ENCODE measurements at regions not wholly inside any gene's neighbourhood (a gene's known extent, or its start where the extent isn't known, plus 50 kb on each side); places are given as distances from the start of the nearest gene placed in this dataset.

DNA sequence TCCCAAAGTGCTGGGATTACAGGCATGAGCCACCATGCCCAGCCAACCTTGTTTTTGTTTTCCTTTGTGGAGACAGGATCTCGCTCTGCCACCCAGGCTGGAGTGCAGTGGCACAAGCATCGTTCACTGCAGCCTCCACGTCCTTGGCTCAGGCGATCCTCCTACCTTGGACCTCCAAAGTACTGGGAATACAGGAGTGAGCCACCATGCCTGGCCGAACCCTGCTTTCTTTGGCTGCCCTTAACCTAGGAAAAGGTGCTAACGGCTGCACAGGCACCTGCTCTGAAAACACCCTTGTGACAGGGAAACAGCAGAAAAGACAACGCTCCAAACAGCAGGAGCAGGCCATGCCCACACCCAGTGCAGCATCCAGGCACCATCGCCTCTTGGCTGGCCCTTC, 71.9 kb downstream of the OAT start:
- DNase-seq (ENCODE audit: low read depth in 3 of 3, low spot score in 2 of 3) = no peak

DNA sequence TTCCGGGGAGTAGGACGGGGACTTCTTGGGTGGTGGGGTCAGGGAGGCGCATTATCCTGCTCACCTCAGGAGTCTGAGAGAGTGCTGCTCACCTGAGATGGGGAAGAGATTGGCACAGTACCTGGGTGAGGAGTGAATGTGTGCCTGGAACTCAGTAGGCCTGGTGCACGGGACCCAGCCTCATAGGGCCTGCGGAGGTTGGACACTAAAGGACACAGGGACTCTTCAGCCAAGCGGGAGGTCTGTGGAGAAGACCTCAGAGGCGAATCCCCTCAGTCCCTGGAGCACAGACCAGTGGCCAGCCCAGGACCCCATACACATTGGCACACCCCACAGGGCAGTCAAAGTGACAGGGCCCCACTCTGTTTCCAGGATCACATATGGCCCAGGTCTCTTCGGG, 73.2 kb downstream of the OAT start:
- no peak for DNase-seq (ENCODE audit: low read depth in 3 of 3, low spot score in 2 of 3)

DNA sequence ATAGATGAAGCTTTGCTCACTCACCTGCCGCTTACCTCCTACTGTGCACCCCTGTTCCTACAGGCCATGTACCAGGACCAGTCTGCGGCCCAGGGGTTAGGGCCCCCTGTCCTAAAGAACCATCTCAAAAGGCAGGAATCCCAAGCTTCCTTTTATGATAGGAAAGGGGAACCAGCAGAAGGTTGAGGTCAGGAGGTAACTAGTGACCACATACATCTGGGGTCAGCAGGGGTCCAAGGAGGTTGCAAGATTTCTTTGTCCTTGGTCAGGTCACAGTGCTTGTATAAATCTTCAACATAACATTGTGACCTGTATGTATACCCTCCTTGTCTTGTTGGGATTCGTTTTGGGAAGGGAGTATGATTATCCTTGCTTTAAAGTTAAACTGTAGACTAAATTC, 73.8 kb downstream of the OAT start:
- no peak for DNase-seq (ENCODE audit: low read depth in 3 of 3, low spot score in 2 of 3)

DNA sequence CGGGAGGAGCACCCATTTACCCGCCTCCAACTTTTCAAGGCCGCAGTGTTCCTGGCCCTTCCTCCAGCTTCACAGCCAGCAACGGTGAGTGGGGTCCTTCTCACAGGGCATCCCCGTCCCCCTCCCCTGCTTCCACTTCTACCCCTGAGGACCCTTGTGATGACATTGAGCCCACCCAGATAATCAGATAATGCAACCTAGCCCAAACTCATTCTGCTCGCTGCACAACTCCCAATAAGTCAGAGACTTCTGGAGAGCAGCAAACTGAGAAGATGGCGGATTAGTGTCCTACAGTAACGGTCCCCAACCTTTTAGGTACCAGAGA, 74.5 kb downstream of the OAT start:
- no peak for DNase-seq (ENCODE audit: low read depth in 3 of 3, low spot score in 2 of 3)

DNA sequence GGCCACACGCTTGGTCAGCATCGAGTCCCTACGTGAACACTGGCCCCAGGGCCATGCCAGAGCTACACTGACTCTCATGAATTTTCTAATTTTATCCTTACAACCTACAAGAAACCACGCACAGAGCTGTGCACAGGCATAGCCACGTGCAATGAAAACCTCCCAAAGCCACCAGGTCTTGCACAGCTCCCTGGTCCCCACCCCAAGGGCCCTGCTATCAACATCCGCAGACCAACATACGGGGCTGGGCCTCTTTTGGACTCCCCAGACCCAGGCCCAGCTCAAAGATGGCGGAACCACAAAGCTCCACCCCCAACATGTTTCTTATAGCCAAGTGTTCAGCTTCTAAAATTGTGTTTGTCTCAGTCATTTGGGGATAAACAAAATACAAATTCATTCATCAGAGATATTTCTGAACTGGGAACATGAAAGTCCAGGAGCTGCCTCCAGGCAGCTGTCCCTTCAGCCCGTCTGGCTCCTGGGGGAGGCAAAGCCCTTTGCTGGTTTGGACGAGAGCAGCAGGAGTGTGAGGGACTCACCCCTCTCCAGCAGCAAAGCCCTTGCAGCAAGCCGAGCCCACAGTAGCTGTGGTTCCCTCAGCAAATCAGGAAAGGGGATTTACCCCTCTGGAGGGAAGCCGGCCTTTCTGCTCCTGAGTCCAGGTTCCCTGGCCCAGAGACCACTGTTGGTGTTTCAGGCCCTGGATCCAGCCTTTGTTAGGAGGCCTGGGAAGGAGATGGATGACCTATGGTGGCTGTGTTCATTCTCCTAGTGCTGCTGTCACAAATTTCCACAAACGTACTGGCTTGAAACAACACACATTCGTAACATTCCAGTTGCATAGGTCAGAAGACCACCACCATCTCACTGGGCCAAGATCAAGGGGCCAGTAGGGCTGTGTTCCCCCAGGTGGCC, 75.1 kb downstream of the OAT start:
- no peak for DNase-seq (ENCODE audit: low read depth in 3 of 3, low spot score in 2 of 3)

DNA sequence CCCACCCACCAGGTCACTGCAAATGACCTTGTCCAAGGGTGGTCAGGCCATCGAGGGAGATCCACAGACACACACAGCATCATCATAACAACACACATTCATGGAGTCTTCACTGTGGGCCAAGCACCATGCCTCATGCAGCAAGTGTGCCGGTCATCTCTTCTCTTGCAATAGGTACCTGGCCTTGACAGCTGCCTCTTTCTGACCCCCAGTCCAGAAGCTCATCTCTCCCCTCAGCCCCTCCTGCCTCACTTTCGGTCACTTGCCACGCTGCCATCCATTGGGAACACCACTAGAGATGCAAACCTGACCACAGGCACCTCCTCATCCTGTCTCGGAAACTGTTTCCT, 75.9 kb downstream of the OAT start:
- DNase-seq (ENCODE audit: low read depth in 3 of 3, low spot score in 2 of 3) = no peak

DNA sequence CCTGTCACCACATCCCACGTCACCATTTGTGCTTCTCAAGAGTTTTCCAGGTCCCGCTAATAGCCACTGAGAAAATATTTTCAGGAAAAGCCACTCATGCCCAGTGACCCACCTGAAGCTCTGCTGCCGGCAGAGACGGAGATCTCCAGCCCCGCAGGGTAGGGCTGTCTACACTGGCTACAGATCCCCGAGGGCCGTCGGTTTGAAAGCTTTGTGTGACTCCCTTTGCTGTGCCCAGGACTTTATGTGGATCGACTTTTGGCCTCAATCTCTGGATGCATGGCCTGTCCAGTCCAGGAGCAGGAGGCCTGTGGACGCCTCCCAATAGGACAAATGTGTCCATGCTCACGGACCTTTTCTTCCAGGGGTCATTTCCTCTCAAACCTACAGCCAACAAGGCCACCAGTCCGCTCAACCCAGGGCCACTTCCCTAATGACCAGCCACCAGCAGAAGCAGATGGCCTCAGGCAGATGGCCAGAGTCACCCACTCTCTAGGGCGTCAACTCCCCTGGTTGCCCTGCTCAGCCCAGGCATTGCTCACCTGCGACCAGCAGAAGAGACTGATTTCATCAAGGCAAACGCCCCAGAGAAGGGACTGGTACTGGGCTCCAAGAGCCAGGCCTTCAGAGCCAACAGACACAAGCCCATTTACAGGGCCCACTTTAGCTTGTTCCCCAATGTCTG, 76.4 kb downstream of the OAT start:
- no peak for DNase-seq (ENCODE audit: low read depth in 3 of 3, low spot score in 2 of 3)

DNA sequence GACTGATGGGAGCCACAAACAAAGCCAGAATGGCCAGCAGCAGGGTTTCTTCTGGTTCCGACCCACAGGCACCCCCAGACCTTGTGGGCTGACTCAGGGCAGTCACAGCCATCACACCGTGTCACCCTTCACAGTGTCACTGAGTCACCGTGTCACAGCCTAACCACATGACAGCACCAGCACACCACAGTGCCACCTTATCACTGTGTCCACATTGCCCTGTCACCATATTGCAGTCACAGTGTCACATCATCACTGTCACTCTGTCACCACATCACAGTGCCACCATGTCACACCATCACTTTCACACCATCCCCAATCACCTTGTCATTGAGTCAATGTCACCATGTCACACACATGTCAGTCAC, 77.0 kb downstream of the OAT start:
- DNase-seq (ENCODE audit: low read depth in 3 of 3, low spot score in 2 of 3) = no peak

DNA sequence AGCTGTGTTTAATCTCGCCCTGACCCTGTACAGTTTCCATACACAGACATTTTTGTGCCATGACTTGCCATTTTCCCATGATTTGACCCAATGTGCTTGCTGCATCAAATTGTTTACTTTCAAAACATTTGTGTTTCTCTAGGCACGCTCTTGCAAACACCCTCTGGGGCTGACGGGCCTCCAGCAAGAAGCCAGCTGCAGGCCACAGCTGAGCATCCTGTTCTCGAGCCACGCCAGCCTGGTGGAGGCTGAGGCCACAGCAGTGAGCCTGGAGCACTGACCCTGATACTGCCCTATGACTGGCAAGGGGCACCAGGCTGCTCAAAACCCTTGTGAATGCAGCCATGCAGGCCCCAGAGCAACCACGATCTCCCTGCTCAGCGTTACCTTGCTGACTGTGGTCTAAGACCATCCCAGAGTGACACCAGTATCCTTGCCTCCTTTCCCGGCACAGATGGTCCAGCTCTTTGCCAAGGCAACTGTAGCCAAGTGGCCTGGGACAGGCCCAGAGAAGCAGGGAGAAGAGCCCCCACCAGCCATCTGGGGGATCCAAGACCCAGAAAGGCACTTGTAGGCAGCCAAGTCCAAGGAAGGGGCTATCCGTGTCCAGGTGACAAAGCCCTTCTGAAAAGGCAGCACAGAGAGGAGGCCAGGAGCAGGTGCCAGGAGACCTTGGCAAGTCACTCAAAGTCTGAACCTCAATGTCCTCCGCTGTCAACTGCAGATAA, 78.5 kb downstream of the OAT start:
- peak in 1 of 3 donors; percentile 20 for DNase-seq (ENCODE audit: low read depth in 3 of 3, low spot score in 2 of 3)

DNA sequence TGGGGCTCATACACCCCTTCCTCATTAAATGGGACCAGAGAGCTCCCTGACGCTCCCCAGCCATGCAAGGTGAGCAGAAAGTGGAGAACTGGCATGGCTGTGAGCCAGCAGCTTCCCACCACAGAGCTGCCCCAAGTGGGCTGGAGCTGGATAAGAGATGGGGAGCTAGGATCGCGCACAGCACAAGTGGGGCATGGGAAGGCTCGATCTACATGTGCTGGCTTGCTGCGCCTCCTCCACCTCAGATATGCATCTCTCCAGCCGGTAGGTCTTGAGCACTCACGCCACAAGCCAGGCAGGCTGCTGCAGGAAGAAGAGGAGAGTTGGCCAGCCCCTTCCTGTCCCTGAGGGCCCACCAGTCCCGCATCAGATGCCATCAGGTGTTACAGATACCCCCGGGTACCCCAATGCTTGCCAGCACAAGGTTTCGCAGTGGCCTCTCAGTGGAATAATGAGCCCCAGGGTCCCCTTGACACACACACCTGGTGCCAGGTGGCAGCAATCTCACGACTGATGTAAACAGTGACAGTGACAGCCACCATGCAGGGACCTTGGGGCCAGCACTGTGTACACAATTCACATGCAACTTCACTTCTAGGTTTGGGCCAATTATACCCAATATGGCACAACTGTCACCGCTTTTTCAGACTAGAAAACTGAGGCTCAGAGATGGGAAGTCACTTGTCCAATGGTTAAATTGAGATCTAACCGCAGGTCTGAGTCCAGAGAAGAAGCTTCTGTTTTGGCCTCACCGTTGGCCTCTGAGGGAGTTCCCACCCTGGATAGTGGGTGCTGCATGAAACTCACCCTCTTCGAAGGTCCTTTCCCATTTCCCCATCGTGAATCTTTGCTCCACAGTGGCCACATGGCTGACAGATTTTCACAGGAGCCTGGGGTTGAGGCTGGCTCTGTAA, 79.3 kb downstream of the OAT start:
- no peak for DNase-seq (ENCODE audit: low read depth in 3 of 3, low spot score in 2 of 3)

DNA sequence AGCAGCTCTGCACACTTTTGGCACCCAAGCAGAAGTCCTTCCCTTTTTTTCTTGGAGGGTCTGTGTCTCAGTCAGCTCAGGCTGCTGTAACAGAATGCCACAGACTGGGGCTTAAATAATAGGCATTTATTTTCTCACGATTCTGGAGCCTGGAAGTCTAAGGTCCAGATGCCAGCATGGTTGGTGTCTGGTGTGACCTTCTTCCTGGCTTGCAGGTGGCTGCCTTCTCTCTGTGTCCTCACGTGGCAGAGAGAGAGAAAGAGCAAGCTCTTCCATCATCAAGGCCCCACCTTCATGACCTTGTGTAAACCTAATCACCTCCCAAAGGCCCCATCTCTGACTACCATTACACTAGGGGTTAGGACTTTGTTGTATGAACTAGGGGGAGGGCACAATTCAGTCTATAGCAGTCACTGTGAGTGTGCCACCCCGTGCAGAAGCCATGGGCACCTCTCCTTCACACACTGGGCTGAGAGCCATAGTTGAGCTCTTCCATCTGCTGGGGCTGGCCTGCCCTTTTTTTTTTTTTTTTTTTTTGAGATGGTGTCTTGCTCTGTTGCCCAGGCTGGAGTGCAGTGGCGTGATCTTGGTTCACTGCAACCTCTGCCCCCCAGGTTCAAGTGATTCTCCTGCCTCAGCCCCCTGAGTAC, 80.3 kb downstream of the OAT start:
- no peak for DNase-seq (ENCODE audit: low read depth in 3 of 3, low spot score in 2 of 3)

DNA sequence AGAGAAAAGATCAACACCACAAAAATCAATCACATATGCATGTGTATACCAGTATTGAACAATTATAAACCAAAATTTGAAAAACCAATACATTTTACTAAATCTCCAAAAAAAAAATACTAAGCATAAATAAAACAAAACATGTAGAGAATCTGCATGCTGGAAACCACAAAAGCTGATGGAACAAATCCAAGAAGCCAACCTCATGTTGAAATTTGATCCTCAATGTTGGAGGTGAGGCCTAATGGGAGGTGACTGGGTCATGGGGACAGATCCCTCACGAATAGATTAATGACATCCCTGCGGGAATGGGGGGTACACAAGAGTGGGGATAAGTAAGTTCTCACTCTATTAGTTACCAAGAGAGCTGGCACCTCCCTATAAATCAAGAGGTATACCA, 82.5 kb downstream of the OAT start:
- DNase-seq (ENCODE audit: low read depth in 3 of 3, low spot score in 2 of 3) = no peak

DNA sequence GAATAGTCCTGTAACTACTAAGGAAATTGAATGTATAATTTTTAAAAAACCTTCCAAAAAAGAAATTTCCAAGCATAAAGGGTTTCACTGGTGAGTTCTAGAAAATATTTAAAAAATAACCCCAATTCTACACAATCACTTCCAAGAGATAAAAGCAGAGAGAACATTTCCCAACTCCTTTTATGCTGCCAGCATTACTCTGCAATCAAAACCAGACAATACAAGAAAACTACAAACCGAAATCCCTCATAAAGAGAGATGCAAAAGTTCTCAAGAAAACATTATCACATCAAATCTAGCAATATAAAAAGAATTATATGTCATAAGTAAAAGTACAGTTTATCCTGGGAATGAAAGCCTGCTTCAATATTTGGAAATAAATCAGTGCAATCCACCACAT, 84.8 kb downstream of the OAT start:
- DNase-seq (ENCODE audit: low read depth in 3 of 3, low spot score in 2 of 3) = no peak

DNA sequence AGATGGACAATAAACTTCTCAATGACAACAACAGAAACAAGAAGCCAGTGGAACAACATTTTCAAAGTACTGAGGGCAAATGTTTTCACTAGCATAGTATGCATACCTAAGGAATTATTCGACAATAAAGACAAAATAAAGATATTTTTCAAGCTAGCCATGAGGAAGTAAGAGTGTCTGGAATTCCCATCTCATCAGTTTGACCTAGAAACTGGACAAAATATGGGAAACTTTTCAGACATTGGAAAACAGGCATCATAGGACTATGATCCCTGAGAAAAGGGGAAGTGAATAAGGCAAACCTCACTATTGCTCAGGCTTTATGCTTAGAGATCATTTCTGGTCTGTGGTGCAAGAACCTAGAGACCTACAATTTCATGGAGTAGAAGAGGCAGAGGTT, 86.3 kb downstream of the OAT start:
- no peak for DNase-seq (ENCODE audit: low read depth in 3 of 3, low spot score in 2 of 3)

DNA sequence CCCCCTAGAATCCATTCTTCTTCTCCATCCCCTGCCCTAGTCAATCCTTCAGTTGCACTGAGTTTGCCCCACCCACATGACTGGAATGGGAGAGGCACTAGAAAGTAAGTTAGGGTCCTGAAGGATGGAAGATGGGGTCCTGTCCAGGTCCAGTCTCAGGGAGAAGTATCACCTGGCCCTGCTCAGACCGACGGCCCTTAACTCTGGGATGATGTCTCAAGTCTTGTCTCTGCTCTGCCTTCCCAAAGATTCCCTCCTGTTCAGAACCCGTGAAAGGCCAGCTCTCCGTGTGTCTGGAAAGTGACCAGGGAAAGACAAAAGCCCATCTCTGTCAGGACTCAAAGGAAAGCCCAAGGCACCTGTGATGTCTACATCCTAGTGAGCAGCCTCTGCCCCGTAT, 88.8 kb downstream of the OAT start:
- DNase-seq (ENCODE audit: low read depth in 3 of 3, low spot score in 2 of 3) = no peak

DNA sequence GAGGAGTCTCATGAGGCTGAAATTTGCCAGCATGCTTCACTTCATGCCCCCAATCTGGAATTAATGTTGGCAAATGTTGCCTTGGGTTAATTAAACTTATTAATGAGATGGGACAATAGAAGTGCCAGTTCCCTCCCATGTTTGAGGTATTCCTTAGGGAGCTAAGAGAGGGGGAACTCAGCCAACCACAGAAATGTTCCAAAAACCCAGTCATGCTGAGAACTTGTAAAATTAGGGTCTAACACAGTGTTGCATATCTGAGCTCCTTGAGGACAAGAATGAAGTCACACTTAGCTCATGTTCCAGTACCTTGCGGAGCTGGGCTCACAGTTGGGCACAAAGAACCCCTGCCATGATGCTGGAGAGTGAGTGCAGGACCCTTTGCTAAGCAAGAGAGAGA, 89.4 kb downstream of the OAT start:
- no peak for DNase-seq (ENCODE audit: low read depth in 3 of 3, low spot score in 2 of 3)

DNA sequence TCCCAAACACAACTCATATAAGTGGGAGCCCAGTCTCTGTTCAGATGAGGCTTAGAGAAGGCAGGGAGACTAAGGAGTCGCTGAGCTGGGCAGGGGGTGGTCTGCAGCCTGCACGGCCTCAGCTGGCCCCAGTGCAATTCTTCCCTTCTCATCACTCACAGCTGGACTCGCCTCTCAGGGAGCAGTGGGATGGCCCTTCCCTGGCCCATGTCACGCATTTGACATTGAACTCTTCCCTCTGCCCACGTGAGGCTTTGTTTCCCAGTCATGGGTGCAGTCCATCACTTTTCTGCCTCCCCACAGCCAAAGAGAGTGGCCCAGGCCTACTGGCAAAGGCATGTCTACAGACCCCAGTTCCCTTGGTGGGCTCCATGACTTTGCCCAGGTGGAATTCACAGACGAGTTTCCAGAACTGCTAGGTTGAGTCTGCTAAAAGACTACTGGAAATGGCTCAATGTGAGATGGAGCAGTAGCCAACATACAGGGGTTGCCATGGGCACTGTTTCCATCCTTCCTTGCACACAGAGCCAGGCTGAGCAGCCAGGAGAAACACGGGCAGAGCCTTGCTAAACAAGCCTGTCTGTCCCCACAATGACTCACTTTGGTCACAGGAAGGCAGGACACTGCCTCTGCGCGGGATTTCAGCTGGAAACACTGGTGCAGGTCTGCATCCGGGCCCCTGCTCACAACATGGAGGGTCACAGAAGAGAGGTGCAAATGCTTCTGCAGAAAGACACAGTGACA, 90.1 kb downstream of the OAT start:
- no peak for DNase-seq (ENCODE audit: low read depth in 3 of 3, low spot score in 2 of 3)

DNA sequence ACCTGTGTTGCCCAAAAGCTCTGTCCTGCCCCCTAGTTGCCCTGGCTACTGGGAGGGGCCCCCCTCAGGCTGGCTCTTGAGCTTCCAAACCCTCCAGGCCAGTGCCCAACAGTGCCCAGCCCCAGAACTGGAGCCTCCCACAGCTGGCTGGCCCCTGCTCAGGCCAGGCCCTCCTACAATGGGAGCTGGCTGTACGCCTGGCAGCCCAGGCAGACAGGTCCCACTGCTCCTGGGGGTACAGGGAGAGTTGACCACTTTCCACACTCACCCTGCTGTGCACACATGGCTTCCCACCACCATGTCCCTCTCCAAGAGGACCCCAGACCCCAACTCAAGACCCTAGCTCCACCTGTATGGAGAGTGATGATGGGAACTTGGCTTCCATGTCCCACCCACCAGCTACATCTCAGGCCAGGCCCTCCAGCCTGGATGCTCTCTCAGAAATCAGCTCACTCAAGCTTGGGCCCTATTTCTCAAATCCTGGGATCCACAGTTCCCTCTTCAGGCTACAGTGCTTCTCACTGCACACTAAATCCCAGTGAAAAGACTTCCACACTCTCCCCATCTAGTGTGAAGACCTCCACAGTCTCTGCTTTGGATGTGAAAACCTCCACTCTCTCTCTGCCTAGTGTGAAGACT, 92.6 kb downstream of the OAT start:
- no peak for DNase-seq (ENCODE audit: low read depth in 3 of 3, low spot score in 2 of 3)

DNA sequence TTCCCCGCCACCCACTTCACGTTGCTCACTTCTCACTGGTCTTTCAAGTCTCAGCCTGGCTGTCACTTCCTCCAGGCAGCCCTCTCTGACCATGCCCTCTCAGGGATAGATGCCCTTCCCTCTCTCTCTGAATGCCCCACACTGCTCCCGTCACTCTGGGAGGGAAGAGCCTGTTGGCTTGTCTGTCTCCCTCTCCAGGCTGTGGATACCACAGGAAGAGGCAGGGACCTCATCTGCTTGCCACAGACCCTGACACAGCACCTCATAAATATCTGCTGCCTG, 93.1 kb downstream of the OAT start:
- DNase-seq (ENCODE audit: low read depth in 3 of 3, low spot score in 2 of 3) = no peak
